Esophagus squamous epithelium (tissue), 4 donors: ENCODE measurements at regions not wholly inside any gene's neighbourhood (a gene's known extent, or its start where the extent isn't known, plus 50 kb on each side); places are given as distances from the start of the nearest gene placed in this dataset.

ENCODE experiments used
- POLR2A ChIP-seq, 4 donors: fragments of 450-650 bp; IDR thresholded peaks; one replicate each; pipeline ENCODE4 v1.6.1; 2017; ENCODE audit warnings: antibody characterized with exemption in 4 of 4, mild to moderate bottlenecking in 4 of 4, moderate library complexity in 3 of 4
- TF ChIP-seq, protein P1 (sequence below), 6 experiments: fragments of 450-650 bp in 4 of 6; fragments of 200-600 bp in 2 of 6; sonication (generic) in 2 of 6; IDR thresholded peaks; one replicate each; pipeline ENCODE4 v1.5.1; 2016 to 2019; ENCODE audit warnings: antibody characterized with exemption in 6 of 6, mild to moderate bottlenecking in 4 of 6, moderate library complexity in 4 of 6

DNA sequence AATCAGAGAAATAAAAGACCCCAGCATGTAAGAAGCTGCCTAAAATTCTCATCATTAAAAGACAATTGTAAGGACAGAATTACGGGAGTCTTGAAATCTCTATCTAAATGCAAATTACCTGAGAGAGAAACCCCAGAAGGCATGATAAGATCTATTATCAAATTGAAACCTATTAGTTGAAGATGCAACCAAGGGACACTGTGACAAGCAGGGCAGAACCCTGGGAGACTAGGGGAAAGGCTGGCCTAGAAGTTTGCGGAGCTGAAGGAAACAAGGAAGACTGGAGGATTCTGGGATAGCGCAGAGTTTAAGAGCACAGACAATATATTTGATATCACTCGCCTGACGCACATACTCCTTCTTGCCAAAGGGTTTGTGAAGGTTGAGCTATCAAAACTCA is 319.5 kb upstream of the CHAC2 start:
- TF ChIP-seq POLR2A (IDR thresholded peaks at IDR 0.05): no peak
- TF ChIP-seq, protein P1, sequence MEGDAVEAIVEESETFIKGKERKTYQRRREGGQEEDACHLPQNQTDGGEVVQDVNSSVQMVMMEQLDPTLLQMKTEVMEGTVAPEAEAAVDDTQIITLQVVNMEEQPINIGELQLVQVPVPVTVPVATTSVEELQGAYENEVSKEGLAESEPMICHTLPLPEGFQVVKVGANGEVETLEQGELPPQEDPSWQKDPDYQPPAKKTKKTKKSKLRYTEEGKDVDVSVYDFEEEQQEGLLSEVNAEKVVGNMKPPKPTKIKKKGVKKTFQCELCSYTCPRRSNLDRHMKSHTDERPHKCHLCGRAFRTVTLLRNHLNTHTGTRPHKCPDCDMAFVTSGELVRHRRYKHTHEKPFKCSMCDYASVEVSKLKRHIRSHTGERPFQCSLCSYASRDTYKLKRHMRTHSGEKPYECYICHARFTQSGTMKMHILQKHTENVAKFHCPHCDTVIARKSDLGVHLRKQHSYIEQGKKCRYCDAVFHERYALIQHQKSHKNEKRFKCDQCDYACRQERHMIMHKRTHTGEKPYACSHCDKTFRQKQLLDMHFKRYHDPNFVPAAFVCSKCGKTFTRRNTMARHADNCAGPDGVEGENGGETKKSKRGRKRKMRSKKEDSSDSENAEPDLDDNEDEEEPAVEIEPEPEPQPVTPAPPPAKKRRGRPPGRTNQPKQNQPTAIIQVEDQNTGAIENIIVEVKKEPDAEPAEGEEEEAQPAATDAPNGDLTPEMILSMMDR (IDR thresholded peaks at IDR 0.05): no peak
